HG03521 (cell line): ENCODE measurements at regions not wholly inside any gene's neighbourhood (a gene's known extent, or its start where the extent isn't known, plus 50 kb on each side); places are given as distances from the start of the nearest gene placed in this dataset.

Experiments
- ATAC-seq: cut with Tn5 transposase; IDR thresholded peaks from one replicate; pipeline ENCODE4 v1.9.1; 2021; ENCODE audit warnings: mild to moderate bottlenecking, moderate library complexity; ENCODE audit not compliant: unreplicated experiment

- ATAC-seq, result no peak
These were observed 107.3 kb upstream of the MYCN start for GRCh38 chr2:15832849-15833680.

- no peak for ATAC-seq
These were observed 106.6 kb upstream of the MYCN start for GRCh38 chr2:15833731-15834130.

- ATAC-seq, result no peak
These were observed 105.8 kb upstream of the MYCN start for GRCh38 chr2:15834381-15835031.

- no peak for ATAC-seq
These were observed 104.2 kb upstream of the MYCN start for GRCh38 chr2:15835991-15836688.

GRCh38 chr2:15836689-15837610 lies 103.4 kb upstream of the MYCN start:
- no peak for ATAC-seq

GRCh38 chr2:15838481-15839090 lies 101.8 kb upstream of the MYCN start:
- ATAC-seq, result no peak

- no peak for ATAC-seq
These were observed 100.8 kb upstream of the MYCN start for GRCh38 chr2:15839426-15840124.

- ATAC-seq, result no peak
These were observed 100.2 kb upstream of the MYCN start for GRCh38 chr2:15840148-15840547.

GRCh38 chr2:15840969-15841368 lies 99.4 kb upstream of the MYCN start:
- ATAC-seq, result no peak

- no peak for ATAC-seq
These were observed 98.4 kb upstream of the MYCN start for GRCh38 chr2:15841776-15842560.

- no peak for ATAC-seq
These were observed 97.3 kb upstream of the MYCN start for GRCh38 chr2:15842758-15843666.

GRCh38 chr2:15844211-15844801 lies 96.0 kb upstream of the MYCN start:
- ATAC-seq, result no peak

- no peak for ATAC-seq
These were observed 95.1 kb upstream of the MYCN start for GRCh38 chr2:15845294-15845693.

GRCh38 chr2:15845737-15846405 lies 94.5 kb upstream of the MYCN start:
- ATAC-seq, result no peak

GRCh38 chr2:15846626-15847025 lies 93.7 kb upstream of the MYCN start:
- ATAC-seq, result no peak

GRCh38 chr2:15850534-15850933 lies 89.8 kb upstream of the MYCN start:
- no peak for ATAC-seq

GRCh38 chr2:15851076-15851693 lies 89.2 kb upstream of the MYCN start:
- ATAC-seq, result no peak
